Daoy (cell line): ENCODE measurements at regions not wholly inside any gene's neighbourhood (a gene's known extent, or its start where the extent isn't known, plus 50 kb on each side); places are given as distances from the start of the nearest gene placed in this dataset.
"Not testable (repeated sequence)": the region's sequence is repeated elsewhere in the genome, so short reads cannot be mapped to it uniquely, and the experiment has no call there.

ENCODE experiments used
- DNase-seq: peaks from one replicate; pipeline ENCODE4 v3.0.0-alpha.2; 2015; ENCODE audit warnings: low read depth

GRCh38 chr6:28767691-28768090, 156.1 kb downstream of the TRIM27 start:
- DNase-seq, result no peak

- no peak for DNase-seq
These were observed 155.4 kb downstream of the TRIM27 start for GRCh38 chr6:28768187-28768913.

- DNase-seq, result peak; percentile 91
These were observed 154.0 kb downstream of the TRIM27 start for GRCh38 chr6:28769626-28770402.

- DNase-seq, result no peak
These were observed 153.1 kb downstream of the TRIM27 start for GRCh38 chr6:28770732-28771131.

- peak; percentile 74 for DNase-seq
These were observed 152.2 kb downstream of the TRIM27 start for GRCh38 chr6:28771401-28772267.

- no peak for DNase-seq
These were observed 151.1 kb downstream of the TRIM27 start for GRCh38 chr6:28772480-28773381.

GRCh38 chr6:28774292-28775051, 149.3 kb downstream of the TRIM27 start:
- no peak for DNase-seq

GRCh38 chr6:28775052-28775376, 148.8 kb downstream of the TRIM27 start:
- no peak for DNase-seq

GRCh38 chr6:28775405-28776129, 148.2 kb downstream of the TRIM27 start:
- no peak for DNase-seq

GRCh38 chr6:28776269-28777146, 147.3 kb downstream of the TRIM27 start:
- no peak for DNase-seq

GRCh38 chr6:28777147-28777461, 146.7 kb downstream of the TRIM27 start:
- no peak for DNase-seq

GRCh38 chr6:28782113-28782673, 141.6 kb downstream of the TRIM27 start:
- no peak for DNase-seq

- no peak for DNase-seq
These were observed 137.7 kb downstream of the TRIM27 start for GRCh38 chr6:28785962-28786679.

- DNase-seq, result peak; percentile 77
These were observed 134.2 kb downstream of the TRIM27 start for GRCh38 chr6:28789553-28790083.

GRCh38 chr6:28791002-28791383, 132.8 kb downstream of the TRIM27 start:
- DNase-seq, result no peak

- DNase-seq, result peak; percentile 77
These were observed 129.4 kb downstream of the TRIM27 start for GRCh38 chr6:28794175-28795002.

GRCh38 chr6:28800647-28801046, 123.1 kb downstream of the TRIM27 start:
- not testable (repeated sequence) for DNase-seq
